HG02610 (cell line): ENCODE measurements at regions not wholly inside any gene's neighbourhood (a gene's known extent, or its start where the extent isn't known, plus 50 kb on each side); places are given as distances from the start of the nearest gene placed in this dataset.
"Not testable (repeated sequence)": the region's sequence is repeated elsewhere in the genome, so short reads cannot be mapped to it uniquely, and the experiment has no call there.

Source experiments
- ATAC-seq: cut with Tn5 transposase; IDR thresholded peaks from one replicate; pipeline ENCODE4 v1.9.1; 2021; ENCODE audit warnings: mild to moderate bottlenecking, moderate library complexity; ENCODE audit not compliant: unreplicated experiment

- ATAC-seq = no peak
Observed at GRCh38 chr10:121317374-121317773, 280.9 kb downstream of the FGFR2 start.

GRCh38 chr10:121322046-121322445, 276.2 kb downstream of the FGFR2 start:
- ATAC-seq = no peak

- no peak for ATAC-seq
Observed at GRCh38 chr10:121322776-121323175, 275.5 kb downstream of the FGFR2 start.

GRCh38 chr10:121323443-121323842, 274.8 kb downstream of the FGFR2 start:
- ATAC-seq = no peak

GRCh38 chr10:121324678-121325213, 273.5 kb downstream of the FGFR2 start:
- no peak for ATAC-seq

- ATAC-seq = no peak
Observed at GRCh38 chr10:121325490-121326231, 272.6 kb downstream of the FGFR2 start.

GRCh38 chr10:121326905-121327304, 271.3 kb downstream of the FGFR2 start:
- ATAC-seq = no peak

GRCh38 chr10:121327727-121328126, 270.5 kb downstream of the FGFR2 start:
- no peak for ATAC-seq

GRCh38 chr10:121329631-121330030, 268.6 kb downstream of the FGFR2 start:
- ATAC-seq = not testable (repeated sequence)

- ATAC-seq = no peak
Observed at GRCh38 chr10:121330563-121330962, 267.7 kb downstream of the FGFR2 start.

GRCh38 chr10:121332353-121332752, 265.9 kb downstream of the FGFR2 start:
- no peak for ATAC-seq

GRCh38 chr10:121332829-121333765, 265.1 kb downstream of the FGFR2 start:
- ATAC-seq = no peak

GRCh38 chr10:121335386-121335925, 262.8 kb downstream of the FGFR2 start:
- no peak for ATAC-seq

- ATAC-seq = no peak
Observed at GRCh38 chr10:121337427-121337826, 260.8 kb downstream of the FGFR2 start.

- no peak for ATAC-seq
Observed at GRCh38 chr10:121338206-121338980, 259.9 kb downstream of the FGFR2 start.

GRCh38 chr10:121339114-121339513, 259.1 kb downstream of the FGFR2 start:
- ATAC-seq = no peak

- ATAC-seq = no peak
Observed at GRCh38 chr10:121340271-121340831, 257.9 kb downstream of the FGFR2 start.

- no peak for ATAC-seq
Observed at GRCh38 chr10:121351540-121351939, 246.7 kb downstream of the FGFR2 start.

GRCh38 chr10:121352231-121352855, 245.9 kb downstream of the FGFR2 start:
- ATAC-seq = no peak

GRCh38 chr10:121355161-121355560, 243.1 kb downstream of the FGFR2 start:
- no peak for ATAC-seq
